ENCODE measurements at regions not wholly inside any gene's neighbourhood (a gene's known extent, or its start where the extent isn't known, plus 50 kb on each side); places are given as distances from the start of the nearest gene placed in this dataset.

DNA sequence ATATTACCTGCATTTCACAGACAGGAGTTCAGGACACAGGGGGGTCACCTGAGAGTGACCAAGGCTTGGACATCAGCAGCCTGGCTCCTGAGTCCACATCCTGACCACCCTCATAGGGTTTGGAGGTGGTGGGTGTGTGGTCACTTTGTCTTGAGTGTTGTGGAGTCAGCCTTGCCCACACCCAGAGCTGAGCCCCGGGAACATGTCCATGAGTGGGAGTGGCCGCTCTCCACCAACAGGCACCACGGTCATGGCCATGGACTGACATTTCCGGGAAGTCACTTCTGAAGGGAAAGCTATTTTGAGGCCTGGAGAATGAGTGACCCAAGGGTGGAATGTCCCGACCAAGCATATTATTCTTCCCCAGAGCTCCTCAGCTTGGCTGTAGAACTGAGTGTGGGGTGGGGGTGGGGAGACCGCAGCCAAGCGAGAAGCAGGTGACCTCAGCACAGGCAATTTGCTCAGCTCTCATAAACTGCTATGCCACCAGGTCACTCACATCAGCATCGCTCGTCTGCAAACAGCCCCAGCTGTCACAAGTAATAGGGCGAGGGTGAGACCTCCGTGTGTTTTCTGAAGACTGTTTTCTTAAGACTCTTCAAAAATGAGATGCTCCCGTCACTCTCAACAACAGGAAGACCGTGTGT, 348.6 kb upstream of the CDH4 start:
- no peak for TF ChIP-seq ARNTL (CRISPR knock-in tag; IDR thresholded peaks at IDR 0.05; ENCODE audit: borderline replicate concordance, low read depth)
- TF ChIP-seq SNAI2 (CRISPR knock-in tag; IDR thresholded peaks at IDR 0.05) = no peak
- TF ChIP-seq, protein P1, sequence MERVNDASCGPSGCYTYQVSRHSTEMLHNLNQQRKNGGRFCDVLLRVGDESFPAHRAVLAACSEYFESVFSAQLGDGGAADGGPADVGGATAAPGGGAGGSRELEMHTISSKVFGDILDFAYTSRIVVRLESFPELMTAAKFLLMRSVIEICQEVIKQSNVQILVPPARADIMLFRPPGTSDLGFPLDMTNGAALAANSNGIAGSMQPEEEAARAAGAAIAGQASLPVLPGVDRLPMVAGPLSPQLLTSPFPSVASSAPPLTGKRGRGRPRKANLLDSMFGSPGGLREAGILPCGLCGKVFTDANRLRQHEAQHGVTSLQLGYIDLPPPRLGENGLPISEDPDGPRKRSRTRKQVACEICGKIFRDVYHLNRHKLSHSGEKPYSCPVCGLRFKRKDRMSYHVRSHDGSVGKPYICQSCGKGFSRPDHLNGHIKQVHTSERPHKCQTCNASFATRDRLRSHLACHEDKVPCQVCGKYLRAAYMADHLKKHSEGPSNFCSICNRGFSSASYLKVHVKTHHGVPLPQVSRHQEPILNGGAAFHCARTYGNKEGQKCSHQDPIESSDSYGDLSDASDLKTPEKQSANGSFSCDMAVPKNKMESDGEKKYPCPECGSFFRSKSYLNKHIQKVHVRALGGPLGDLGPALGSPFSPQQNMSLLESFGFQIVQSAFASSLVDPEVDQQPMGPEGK (CRISPR knock-in tag; IDR thresholded peaks at IDR 0.05; ENCODE audit: borderline replicate concordance) = no peak
- no peak for TF ChIP-seq ZNF8 (CRISPR knock-in tag; IDR thresholded peaks at IDR 0.05)
- TF ChIP-seq BACH2 (CRISPR knock-in tag; IDR thresholded peaks at IDR 0.05; ENCODE audit: borderline replicate concordance) = no peak
- TF ChIP-seq, protein P2, sequence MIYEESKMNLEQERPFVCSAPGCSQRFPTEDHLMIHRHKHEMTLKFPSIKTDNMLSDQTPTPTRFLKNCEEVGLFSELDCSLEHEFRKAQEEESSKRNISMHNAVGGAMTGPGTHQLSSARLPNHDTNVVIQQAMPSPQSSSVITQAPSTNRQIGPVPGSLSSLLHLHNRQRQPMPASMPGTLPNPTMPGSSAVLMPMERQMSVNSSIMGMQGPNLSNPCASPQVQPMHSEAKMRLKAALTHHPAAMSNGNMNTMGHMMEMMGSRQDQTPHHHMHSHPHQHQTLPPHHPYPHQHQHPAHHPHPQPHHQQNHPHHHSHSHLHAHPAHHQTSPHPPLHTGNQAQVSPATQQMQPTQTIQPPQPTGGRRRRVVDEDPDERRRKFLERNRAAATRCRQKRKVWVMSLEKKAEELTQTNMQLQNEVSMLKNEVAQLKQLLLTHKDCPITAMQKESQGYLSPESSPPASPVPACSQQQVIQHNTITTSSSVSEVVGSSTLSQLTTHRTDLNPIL (CRISPR knock-in tag; IDR thresholded peaks at IDR 0.05; ENCODE audit: low read depth) = no peak
- TF ChIP-seq, protein P3, sequence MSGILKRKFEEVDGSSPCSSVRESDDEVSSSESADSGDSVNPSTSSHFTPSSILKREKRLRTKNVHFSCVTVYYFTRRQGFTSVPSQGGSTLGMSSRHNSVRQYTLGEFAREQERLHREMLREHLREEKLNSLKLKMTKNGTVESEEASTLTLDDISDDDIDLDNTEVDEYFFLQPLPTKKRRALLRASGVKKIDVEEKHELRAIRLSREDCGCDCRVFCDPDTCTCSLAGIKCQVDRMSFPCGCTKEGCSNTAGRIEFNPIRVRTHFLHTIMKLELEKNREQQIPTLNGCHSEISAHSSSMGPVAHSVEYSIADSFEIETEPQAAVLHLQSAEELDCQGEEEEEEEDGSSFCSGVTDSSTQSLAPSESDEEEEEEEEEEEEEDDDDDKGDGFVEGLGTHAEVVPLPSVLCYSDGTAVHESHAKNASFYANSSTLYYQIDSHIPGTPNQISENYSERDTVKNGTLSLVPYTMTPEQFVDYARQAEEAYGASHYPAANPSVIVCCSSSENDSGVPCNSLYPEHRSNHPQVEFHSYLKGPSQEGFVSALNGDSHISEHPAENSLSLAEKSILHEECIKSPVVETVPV (CRISPR knock-in tag; IDR thresholded peaks at IDR 0.05) = no peak
- TF ChIP-seq RARB (CRISPR knock-in tag; IDR thresholded peaks at IDR 0.05) = no peak
- TF ChIP-seq, protein P4, sequence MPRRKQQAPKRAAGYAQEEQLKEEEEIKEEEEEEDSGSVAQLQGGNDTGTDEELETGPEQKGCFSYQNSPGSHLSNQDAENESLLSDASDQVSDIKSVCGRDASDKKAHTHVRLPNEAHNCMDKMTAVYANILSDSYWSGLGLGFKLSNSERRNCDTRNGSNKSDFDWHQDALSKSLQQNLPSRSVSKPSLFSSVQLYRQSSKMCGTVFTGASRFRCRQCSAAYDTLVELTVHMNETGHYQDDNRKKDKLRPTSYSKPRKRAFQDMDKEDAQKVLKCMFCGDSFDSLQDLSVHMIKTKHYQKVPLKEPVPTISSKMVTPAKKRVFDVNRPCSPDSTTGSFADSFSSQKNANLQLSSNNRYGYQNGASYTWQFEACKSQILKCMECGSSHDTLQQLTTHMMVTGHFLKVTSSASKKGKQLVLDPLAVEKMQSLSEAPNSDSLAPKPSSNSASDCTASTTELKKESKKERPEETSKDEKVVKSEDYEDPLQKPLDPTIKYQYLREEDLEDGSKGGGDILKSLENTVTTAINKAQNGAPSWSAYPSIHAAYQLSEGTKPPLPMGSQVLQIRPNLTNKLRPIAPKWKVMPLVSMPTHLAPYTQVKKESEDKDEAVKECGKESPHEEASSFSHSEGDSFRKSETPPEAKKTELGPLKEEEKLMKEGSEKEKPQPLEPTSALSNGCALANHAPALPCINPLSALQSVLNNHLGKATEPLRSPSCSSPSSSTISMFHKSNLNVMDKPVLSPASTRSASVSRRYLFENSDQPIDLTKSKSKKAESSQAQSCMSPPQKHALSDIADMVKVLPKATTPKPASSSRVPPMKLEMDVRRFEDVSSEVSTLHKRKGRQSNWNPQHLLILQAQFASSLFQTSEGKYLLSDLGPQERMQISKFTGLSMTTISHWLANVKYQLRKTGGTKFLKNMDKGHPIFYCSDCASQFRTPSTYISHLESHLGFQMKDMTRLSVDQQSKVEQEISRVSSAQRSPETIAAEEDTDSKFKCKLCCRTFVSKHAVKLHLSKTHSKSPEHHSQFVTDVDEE (CRISPR knock-in tag; IDR thresholded peaks at IDR 0.05) = no peak
- TF ChIP-seq ZFP30 (CRISPR knock-in tag; IDR thresholded peaks at IDR 0.05) = no peak
- TF ChIP-seq ISL1 (CRISPR knock-in tag; IDR thresholded peaks at IDR 0.05) = no peak
